ENCODE measurements at regions not wholly inside any gene's neighbourhood (a gene's known extent, or its start where the extent isn't known, plus 50 kb on each side); places are given as distances from the start of the nearest gene placed in this dataset.

DNA sequence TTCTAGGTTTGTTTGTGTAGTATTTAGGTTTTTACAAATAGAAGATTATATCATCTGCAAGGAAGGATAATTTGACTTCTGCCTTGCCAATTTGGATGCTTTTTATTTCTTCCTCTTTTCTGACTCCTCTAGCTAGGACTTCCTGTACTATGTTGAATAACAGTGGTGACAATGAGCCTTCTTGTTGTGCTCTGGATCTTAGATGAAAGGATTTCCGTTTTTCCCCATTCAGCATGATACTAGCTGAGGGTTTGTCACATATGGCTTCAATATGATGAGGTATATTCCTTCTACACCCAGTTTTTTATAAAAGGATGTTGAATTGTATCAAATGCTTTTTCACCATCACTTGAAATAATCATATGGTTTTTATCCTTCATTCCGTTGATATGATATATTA lies 101.4 kb downstream of the FBXO4 start:
- H3K27me3 ChIP-seq (replicated peaks; ENCODE audit: insufficient read depth, low read length), result no peaks in the 10 kb centered on the region
- H3F3A ChIP-seq (ENCODE audit: insufficient read depth, low read length), result no peaks in the 10 kb centered on the region
- no peak overlapping the region for H3K4me2 ChIP-seq (ENCODE audit: low read depth, low read length)
- no peak for DNase-seq
- no peaks in the 10 kb centered on the region for H3K36me3 ChIP-seq (replicated peaks; ENCODE audit: insufficient read depth, low read length)
- no peaks in the 10 kb centered on the region for H3K9me3 ChIP-seq (replicated peaks; ENCODE audit: insufficient read depth, low read length)
- H3K9ac ChIP-seq (ENCODE audit: low read length), result no peak overlapping the region
- H3K4me3 ChIP-seq (ENCODE audit: low read length), result no peak overlapping the region
- H3K9me2 ChIP-seq (replicated peaks; ENCODE audit: insufficient read depth, low read length), result no peaks in the 10 kb centered on the region
- no peak overlapping the region for H2AFZ ChIP-seq (ENCODE audit: low read length)
- no peaks in the 10 kb centered on the region for H4K20me1 ChIP-seq (ENCODE audit: insufficient read depth, low read length)
- H3K4me1 ChIP-seq (ENCODE audit: low read length), result no peaks in the 10 kb centered on the region
- no peak overlapping the region for H3K27ac ChIP-seq (ENCODE audit: low read length)
- no peak for TF ChIP-seq EZH2 (optimal IDR thresholded peaks at IDR 0.05; ENCODE audit: low read depth, low read length)
- TF ChIP-seq CTCF (IDR thresholded peaks at IDR 0.05; ENCODE audit: low read length), result no peak
- no peak for TF ChIP-seq EZH2phosphoT487 (IDR thresholded peaks at IDR 0.05; ENCODE audit: low read length)
- no peaks in the 10 kb centered on the region for H3K79me2 ChIP-seq (ENCODE audit: low read length)

DNA sequence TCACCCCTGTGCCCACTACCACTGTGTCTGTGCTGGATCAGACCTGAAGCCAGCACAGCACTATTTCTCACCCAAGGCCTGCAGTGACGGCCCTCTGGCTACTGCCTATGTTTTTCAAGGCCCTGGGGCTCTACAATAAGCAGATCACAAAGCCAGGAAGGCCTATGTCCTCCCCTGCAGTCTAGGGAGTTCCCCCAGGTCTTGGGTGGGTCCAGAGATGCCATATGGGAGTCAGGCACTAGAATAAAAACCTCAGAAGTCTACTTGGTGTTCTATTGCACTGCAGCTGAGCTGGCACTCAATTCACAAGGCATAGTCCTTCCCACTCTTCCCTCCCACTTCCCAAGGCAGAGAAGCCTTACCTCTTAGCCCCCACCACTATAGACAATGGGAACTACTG lies 107.1 kb downstream of the FBXO4 start:
- H3K36me3 ChIP-seq (replicated peaks; ENCODE audit: insufficient read depth, low read length), result no peaks in the 10 kb centered on the region
- no peak for TF ChIP-seq CTCF (IDR thresholded peaks at IDR 0.05; ENCODE audit: low read length)
- no peak for TF ChIP-seq EZH2phosphoT487 (IDR thresholded peaks at IDR 0.05; ENCODE audit: low read length)
- TF ChIP-seq EZH2 (optimal IDR thresholded peaks at IDR 0.05; ENCODE audit: low read depth, low read length), result no peak
- no peak overlapping the region for H3K27ac ChIP-seq (ENCODE audit: low read length)
- H3K4me3 ChIP-seq (ENCODE audit: low read length), result no peak overlapping the region
- H3K4me1 ChIP-seq (ENCODE audit: low read length), result no peaks in the 10 kb centered on the region
- H4K20me1 ChIP-seq (ENCODE audit: insufficient read depth, low read length), result no peaks in the 10 kb centered on the region
- H3F3A ChIP-seq (ENCODE audit: insufficient read depth, low read length), result no peaks in the 10 kb centered on the region
- no peaks in the 10 kb centered on the region for H3K27me3 ChIP-seq (replicated peaks; ENCODE audit: insufficient read depth, low read length)
- no peak overlapping the region for H3K9ac ChIP-seq (ENCODE audit: low read length)
- no peak for DNase-seq
- no peak overlapping the region for H3K4me2 ChIP-seq (ENCODE audit: low read depth, low read length)
- no peaks in the 10 kb centered on the region for H3K9me3 ChIP-seq (replicated peaks; ENCODE audit: insufficient read depth, low read length)
- no peaks in the 10 kb centered on the region for H3K79me2 ChIP-seq (ENCODE audit: low read length)
- H3K9me2 ChIP-seq (replicated peaks; ENCODE audit: insufficient read depth, low read length), result no peaks in the 10 kb centered on the region
- no peak overlapping the region for H2AFZ ChIP-seq (ENCODE audit: low read length)

- no peaks in the 10 kb centered on the region for H3K27me3 ChIP-seq (replicated peaks; ENCODE audit: insufficient read depth, low read length)
- TF ChIP-seq EZH2 (optimal IDR thresholded peaks at IDR 0.05; ENCODE audit: low read depth, low read length) (no peak), EZH2phosphoT487 (IDR thresholded peaks at IDR 0.05; ENCODE audit: low read length) (no peak), CTCF (IDR thresholded peaks at IDR 0.05; ENCODE audit: low read length) (no peak)
- no peaks in the 10 kb centered on the region for H3K79me2 ChIP-seq (ENCODE audit: low read length)
- H3K4me1 ChIP-seq (ENCODE audit: low read length), result no peaks in the 10 kb centered on the region
- DNase-seq, result no peak
- no peak overlapping the region for H3K9ac ChIP-seq (ENCODE audit: low read length)
- H3F3A ChIP-seq (ENCODE audit: insufficient read depth, low read length), result no peaks in the 10 kb centered on the region
- no peak overlapping the region for H3K4me3 ChIP-seq (ENCODE audit: low read length)
- H3K9me2 ChIP-seq (replicated peaks; ENCODE audit: insufficient read depth, low read length), result no peaks in the 10 kb centered on the region
- H4K20me1 ChIP-seq (ENCODE audit: insufficient read depth, low read length), result no peaks in the 10 kb centered on the region
- no peak overlapping the region for H2AFZ ChIP-seq (ENCODE audit: low read length)
- no peaks in the 10 kb centered on the region for H3K36me3 ChIP-seq (replicated peaks; ENCODE audit: insufficient read depth, low read length)
- no peaks in the 10 kb centered on the region for H3K9me3 ChIP-seq (replicated peaks; ENCODE audit: insufficient read depth, low read length)
- no peak overlapping the region for H3K27ac ChIP-seq (ENCODE audit: low read length)
- no peak overlapping the region for H3K4me2 ChIP-seq (ENCODE audit: low read depth, low read length)
Observed at GRCh38 chr5:42035526-42035925, 110.4 kb downstream of the FBXO4 start.
